Glutamatergic neuron (in vitro differentiated cells): ENCODE measurements at regions not wholly inside any gene's neighbourhood (a gene's known extent, or its start where the extent isn't known, plus 50 kb on each side); places are given as distances from the start of the nearest gene placed in this dataset.
A peak's percentile ranks its signal among the peaks of the same experiment; 100 is the strongest.

Experiments
- DNase-seq: peaks from one replicate; pipeline ENCODE4 v3.0.0; 2022
- H3K27ac Mint-ChIP-seq: one replicate; pipeline ENCODE4 v1.8.0; 2020; ENCODE audit warnings: mild to moderate bottlenecking, mixed read lengths, inconsistent platforms; ENCODE audit not compliant: unreplicated experiment
- H3K27me3 Mint-ChIP-seq: one replicate; pipeline ENCODE4 v1.8.0; 2020; ENCODE audit warnings: mild to moderate bottlenecking, moderate library complexity, mixed read lengths, inconsistent platforms; ENCODE audit not compliant: unreplicated experiment
- H3K36me3 Mint-ChIP-seq: one replicate; pipeline ENCODE4 v1.8.0; 2020; ENCODE audit warnings: mild to moderate bottlenecking, mixed read lengths, inconsistent platforms; ENCODE audit not compliant: unreplicated experiment
- H3K4me1 Mint-ChIP-seq: one replicate; pipeline ENCODE4 v1.8.0; 2020; ENCODE audit warnings: mild to moderate bottlenecking, low read depth, mixed read lengths, inconsistent platforms; ENCODE audit not compliant: unreplicated experiment
- H3K4me3 Mint-ChIP-seq: one replicate; pipeline ENCODE4 v1.8.0; 2020; ENCODE audit warnings: mild to moderate bottlenecking, mixed read lengths, inconsistent platforms; ENCODE audit not compliant: unreplicated experiment
- H3K9me3 Mint-ChIP-seq: one replicate; pipeline ENCODE4 v1.8.0; 2020; ENCODE audit warnings: mild to moderate bottlenecking, moderate library complexity, mixed read lengths, inconsistent platforms; ENCODE audit not compliant: unreplicated experiment
- TF ChIP-seq, protein P1 (sequence below): fragments of 200-600 bp; sonication (generic); IDR thresholded peaks from one replicate; pipeline ENCODE4 v1.5.0; 2021; ENCODE audit not compliant: partially characterized antibody, unreplicated experiment

GRCh38 chr4:89410687-89411086 is 103.1 kb upstream of the GPRIN3 start:
- Mint-ChIP-seq H3K4me1 (peaks cover 45% of the 10 kb centered on the region), H3K4me3 (no peak overlapping the region), H3K36me3 (no peaks in the 10 kb centered on the region), H3K27ac (peak overlapping the region; percentile 8), H3K9me3 (peaks cover 2% of the 10 kb centered on the region), H3K27me3 (peaks cover 2% of the 10 kb centered on the region)
- TF ChIP-seq, protein P1, sequence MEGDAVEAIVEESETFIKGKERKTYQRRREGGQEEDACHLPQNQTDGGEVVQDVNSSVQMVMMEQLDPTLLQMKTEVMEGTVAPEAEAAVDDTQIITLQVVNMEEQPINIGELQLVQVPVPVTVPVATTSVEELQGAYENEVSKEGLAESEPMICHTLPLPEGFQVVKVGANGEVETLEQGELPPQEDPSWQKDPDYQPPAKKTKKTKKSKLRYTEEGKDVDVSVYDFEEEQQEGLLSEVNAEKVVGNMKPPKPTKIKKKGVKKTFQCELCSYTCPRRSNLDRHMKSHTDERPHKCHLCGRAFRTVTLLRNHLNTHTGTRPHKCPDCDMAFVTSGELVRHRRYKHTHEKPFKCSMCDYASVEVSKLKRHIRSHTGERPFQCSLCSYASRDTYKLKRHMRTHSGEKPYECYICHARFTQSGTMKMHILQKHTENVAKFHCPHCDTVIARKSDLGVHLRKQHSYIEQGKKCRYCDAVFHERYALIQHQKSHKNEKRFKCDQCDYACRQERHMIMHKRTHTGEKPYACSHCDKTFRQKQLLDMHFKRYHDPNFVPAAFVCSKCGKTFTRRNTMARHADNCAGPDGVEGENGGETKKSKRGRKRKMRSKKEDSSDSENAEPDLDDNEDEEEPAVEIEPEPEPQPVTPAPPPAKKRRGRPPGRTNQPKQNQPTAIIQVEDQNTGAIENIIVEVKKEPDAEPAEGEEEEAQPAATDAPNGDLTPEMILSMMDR = no peak
- DNase-seq = no peak

GRCh38 chr4:89404530-89404929 is 96.9 kb upstream of the GPRIN3 start:
- H3K4me3 Mint-ChIP-seq = no peak overlapping the region
- no peak for DNase-seq
- H3K9me3 Mint-ChIP-seq = no peaks in the 10 kb centered on the region
- TF ChIP-seq, protein P1 = no peak
- peaks cover 10% of the 10 kb centered on the region for H3K4me1 Mint-ChIP-seq
- H3K27ac Mint-ChIP-seq = no peak overlapping the region
- H3K36me3 Mint-ChIP-seq = no peaks in the 10 kb centered on the region
- no peaks in the 10 kb centered on the region for H3K27me3 Mint-ChIP-seq

DNA sequence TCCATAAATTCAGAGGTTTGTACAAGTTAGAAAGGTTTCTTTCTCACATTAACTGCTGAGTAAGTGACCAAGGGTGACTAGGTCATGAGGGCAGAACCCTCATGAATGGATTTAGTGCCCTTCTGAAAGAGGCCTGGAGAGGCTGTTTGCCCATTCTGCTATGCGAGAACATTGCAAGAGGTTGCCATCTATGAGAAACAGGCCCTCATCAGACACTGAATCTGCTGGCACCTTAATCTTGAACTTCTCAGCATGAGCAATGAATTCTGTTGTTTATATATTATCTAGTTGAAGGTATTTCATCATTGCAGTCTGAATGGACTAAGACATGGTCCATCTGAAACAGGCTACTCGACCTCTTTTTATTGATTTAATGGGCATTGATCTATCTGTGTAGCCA is 96.2 kb upstream of the GPRIN3 start:
- no peaks in the 10 kb centered on the region for H3K27me3 Mint-ChIP-seq
- H3K36me3 Mint-ChIP-seq = no peaks in the 10 kb centered on the region
- no peak for DNase-seq
- H3K4me1 Mint-ChIP-seq = peaks cover 5% of the 10 kb centered on the region
- H3K27ac Mint-ChIP-seq = no peak overlapping the region
- H3K4me3 Mint-ChIP-seq = no peak overlapping the region
- TF ChIP-seq, protein P1 = no peak
- no peaks in the 10 kb centered on the region for H3K9me3 Mint-ChIP-seq

DNA sequence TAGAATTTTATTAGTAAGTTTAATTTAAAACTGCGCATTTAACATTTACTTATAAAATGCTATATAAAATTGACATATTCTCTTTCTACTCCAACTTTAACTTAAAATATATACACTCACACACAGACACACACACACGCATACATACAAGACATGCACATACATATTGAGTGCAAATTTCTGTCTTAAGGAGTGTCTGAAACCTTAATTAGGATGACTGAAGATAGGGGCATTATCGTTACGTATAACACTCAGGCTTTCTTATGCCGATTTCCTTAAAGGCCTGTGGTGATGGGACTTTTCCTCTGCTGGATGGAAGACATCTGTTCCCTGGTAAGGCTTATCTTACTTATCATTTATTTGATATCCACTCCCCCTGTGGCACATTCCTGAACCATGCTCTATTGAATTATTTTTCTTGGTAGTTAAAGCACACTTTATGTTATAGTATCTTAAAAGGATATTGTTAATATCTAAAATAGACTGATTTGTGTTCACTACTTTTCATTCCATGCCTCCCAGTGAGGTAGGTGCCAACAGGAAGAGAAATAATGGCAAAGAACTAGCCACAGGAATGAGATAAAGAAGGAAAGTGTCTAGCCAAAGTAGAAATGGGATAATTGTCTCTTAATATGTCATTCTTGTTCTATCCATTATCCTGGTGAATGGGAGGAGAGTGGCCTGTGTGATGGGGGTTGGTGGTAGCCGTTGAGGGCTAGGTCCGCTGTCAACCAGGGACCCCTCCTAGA is 92.9 kb upstream of the GPRIN3 start:
- no peak overlapping the region for H3K4me3 Mint-ChIP-seq
- no peaks in the 10 kb centered on the region for H3K27me3 Mint-ChIP-seq
- no peaks in the 10 kb centered on the region for H3K9me3 Mint-ChIP-seq
- no peaks in the 10 kb centered on the region for H3K4me1 Mint-ChIP-seq
- TF ChIP-seq, protein P1 = no peak
- no peak for DNase-seq
- H3K36me3 Mint-ChIP-seq = no peaks in the 10 kb centered on the region
- no peak overlapping the region for H3K27ac Mint-ChIP-seq

DNA sequence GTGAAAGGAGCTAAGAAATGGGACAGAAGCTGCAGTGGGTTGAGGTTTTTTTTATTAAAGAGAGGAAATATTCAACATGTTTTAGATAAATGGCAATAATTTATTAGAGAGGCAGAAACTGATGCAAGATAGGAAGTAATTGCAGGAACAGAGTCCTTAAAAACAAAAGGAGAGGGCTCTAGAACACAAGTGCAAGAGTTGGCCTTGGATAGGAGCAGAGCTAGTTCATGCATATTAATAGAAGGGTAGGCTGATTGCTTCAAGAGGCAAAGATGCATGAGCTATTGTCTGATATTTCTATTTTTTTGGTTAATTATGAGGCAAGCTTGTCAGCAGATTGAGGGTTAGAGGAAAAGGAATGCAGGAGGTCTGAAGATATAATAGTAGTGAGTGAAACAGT is 91.0 kb upstream of the GPRIN3 start:
- TF ChIP-seq, protein P1 = no peak
- no peak for DNase-seq
- Mint-ChIP-seq H3K4me3 (no peak overlapping the region), H3K9me3 (no peaks in the 10 kb centered on the region), H3K27me3 (no peaks in the 10 kb centered on the region), H3K36me3 (no peaks in the 10 kb centered on the region), H3K27ac (no peak overlapping the region), H3K4me1 (no peaks in the 10 kb centered on the region)
